ENCODE measurements at regions not wholly inside any gene's neighbourhood (a gene's known extent, or its start where the extent isn't known, plus 50 kb on each side); places are given as distances from the start of the nearest gene placed in this dataset.

DNA sequence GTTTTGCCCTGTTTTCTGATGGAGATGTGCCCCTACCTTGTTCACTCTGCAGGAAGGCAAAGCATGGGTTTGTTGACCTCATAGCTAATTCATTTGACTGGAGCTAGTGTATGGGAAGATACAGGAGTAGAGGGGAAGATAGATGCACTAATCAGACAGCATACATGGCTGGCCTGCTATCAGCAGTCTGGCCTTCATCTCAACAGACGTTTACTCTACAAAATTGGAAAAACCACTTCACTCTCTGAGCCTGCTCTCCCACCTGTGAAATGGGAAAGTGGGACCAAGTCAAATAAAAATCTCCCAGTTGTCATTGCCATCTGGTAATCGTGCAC is 235.2 kb upstream of the RAB4A start:
- FAIRE-seq, result no peak

- no peak for FAIRE-seq
Observed at GRCh38 chr1:229037806-229038405, 233.0 kb upstream of the RAB4A start.

GRCh38 chr1:229040630-229041358 is 230.1 kb upstream of the RAB4A start:
- FAIRE-seq, result no peak

DNA sequence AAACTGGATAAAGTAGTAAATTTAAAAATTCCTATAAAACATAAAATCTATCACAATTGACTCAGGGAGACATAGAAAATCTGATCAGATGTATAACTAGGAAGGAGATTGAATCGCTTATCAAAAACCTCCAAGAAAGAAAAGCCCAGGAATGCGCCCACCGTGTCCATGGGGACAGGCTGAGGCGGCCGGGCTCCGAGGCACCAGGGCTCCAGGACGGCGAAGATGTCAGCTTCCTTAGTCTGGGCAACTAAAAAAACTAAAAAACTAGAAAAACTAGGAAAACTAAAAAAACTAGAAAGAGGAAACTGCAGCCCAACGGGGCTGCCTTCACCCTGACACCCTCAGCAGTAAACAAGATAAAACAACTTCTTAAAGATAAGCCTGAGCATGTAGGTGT is 229.0 kb upstream of the RAB4A start:
- no peak for FAIRE-seq

DNA sequence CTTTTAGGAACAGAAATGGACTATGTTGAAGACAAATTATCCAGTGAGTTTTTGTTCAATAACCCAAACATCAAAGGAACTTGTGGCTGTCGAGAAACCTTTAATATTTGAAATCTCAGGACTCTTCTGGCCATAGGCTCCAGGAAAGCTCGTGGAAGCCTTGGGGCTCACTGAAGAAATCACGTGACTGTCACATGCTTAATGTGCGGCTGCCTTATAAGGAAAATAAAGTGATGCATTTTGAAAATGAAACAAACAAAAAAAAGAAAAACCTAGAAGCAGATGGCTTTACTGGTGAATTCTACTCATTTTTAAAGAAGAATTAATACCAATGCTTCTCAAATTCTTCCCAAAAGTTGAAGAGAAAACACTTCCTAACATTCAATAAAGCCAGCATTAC is 228.4 kb upstream of the RAB4A start:
- no peak for FAIRE-seq

DNA sequence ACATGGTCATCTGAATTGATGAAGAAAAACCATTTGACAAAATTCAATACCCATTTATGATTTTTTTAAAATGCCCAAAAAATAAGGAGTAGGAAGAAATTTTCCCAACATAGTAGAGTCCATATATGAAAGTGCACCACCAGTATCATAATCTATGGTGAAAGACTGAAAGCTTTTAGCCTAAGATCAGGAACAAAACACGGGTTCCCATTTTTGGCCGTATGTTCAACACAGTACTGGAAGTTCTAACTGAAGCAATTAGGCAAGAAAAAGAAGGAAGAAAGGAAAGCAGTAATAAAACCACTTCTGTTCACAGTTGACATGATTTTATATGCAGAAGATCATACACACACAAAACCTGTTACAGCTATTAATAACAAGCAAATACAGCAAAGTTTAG is 227.8 kb upstream of the RAB4A start:
- FAIRE-seq, result no peak

DNA sequence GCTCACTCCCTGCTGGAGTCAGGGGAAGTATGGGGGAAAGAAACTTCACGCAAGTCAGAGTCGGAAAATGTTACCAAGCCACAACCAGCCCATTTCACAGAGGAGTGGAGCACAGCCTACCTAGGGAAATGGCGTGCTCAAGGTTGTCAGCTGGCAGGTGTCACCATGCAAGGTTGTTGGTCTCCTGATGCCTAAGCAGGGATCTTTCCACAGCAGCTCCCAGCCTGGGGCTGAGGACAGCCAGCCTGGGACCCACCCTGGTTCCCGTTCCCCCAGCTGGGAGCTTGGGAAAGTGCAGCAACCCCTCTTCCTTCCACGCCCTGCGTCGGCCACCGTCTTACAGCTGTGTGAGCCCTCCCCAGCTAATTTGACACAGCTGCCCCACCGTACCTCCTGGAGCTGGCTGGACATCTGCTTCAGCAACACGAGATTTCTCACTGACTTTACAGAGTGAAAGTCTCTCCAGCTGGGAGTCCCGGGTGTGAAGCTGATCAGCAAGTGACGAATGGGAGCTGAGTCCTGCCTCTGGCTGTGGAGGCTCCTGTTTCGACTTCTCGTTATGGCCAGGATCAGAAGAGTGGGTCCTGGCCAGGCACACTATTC is 224.6 kb upstream of the RAB4A start:
- no peak for FAIRE-seq

DNA sequence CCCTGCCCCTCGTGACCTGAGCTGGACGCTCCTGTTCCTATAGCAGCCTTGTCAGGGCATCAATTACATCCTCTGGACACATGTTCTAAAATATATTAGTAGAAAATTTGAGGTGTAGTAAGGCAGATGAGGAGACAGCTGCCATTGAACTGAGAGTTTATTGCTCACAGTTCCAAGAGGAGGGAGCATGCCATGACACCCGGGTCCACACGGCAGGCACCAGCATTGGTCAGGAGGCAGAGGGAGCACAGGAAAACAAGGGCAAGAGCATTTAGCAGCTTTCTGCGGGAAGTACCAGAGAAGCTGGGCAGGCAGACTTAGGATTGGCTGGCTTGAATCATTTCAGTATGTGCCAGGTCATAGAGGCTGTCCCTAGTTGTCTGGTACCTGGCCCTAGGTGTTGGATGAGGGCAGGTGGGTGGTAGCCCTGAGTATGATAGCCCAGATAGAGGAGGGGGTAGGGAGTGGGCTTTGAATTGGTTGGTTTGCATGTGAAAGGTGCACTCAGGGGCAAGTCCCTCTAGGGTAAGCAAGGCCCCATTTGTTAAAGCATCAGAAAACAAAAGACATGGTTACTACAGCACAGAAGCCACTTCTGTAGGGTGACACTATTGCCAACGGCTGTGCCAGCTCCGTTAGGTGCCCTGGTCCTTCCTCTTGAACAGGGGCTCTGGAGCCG is 223.6 kb upstream of the RAB4A start:
- FAIRE-seq, result no peak

GRCh38 chr1:229047840-229048620 is 222.9 kb upstream of the RAB4A start:
- FAIRE-seq, result no peak

GRCh38 chr1:229048896-229049295 is 222.0 kb upstream of the RAB4A start:
- FAIRE-seq, result no peak

GRCh38 chr1:229056046-229056445 is 214.9 kb upstream of the RAB4A start:
- FAIRE-seq, result no peak

DNA sequence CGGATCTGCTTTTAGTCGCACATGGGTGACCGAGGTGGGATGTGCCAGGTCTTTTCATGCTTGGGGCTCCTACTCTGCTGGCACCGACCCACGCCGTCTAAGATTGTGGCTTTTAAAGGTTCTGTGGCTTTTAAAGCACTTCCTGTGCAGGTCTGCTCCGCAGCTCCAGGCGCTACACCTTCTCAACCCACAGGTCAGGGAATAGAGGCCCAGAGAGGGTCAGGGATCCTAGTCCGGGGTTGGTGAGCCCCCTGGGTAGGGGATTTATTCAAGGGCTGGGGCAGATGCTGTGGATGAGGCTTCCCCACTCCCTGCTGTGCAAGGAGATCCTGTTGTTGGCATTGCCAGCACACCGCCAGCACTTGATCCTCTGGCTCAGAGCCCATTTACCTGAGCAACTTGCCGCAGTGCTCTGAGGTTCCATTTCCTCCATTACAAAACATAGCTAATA is 212.8 kb upstream of the RAB4A start:
- no peak for FAIRE-seq

GRCh38 chr1:229058729-229059128 is 212.2 kb upstream of the RAB4A start:
- FAIRE-seq, result no peak

DNA sequence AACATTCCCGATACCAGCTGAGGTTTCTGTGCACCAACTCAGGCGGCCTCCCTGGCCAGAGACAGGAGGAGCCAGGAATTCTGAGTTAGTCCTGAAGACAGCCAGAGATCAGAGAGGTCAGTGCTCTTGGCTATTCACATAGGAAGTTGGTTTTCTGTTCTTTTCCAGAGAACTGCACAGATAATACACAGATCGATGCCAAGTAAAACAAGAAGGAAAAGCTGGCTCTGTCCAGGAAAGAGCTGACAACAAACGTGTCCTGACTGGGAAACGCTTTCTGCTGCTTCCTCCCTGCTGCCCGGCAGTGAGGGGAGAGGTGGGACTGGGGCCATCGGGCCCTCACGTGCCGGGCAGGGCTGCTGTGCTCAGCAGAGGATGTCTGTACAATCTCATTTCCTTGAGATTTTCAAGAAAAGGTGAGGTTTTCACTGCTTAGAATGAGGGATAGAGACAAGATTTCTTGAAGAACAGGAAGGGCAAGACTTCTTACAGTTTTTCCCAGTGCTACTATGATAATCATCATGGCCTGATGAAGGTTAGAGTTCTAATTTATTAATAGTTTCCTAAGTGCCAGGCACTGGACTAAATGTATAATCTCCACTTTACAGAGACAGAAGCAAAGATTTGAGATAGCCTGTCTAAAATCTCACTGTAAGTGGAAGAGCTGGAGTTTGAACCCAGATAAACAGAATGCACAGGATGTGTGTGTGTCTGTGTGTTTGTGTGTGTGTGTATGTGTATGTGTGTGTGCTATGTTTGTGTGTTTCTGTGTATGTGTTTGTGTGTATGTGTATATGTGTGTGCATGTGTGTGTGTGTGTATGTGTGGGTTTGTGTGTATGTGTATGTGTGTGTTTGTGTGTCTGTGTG is 211.0 kb upstream of the RAB4A start:
- FAIRE-seq, result no peak

DNA sequence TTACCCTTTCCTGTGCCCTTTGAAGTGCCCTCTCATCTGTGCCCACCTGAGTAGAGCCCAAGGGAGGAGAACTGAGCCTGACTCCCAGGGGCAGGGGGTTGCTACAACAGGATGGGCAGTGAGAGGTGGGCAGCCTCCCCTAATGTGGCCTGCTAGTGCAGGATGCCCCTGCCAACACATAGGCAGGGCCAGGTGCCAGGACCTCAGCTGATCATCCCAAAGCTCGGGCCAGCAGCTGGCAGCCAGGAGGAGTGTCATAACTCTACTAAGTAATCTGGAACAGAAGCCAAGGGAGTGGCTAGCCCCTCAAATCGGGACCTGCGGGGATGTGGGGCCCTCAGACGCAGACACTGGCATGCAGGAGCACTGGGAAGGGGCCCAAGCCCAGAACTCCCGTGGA is 208.8 kb upstream of the RAB4A start:
- no peak for FAIRE-seq

DNA sequence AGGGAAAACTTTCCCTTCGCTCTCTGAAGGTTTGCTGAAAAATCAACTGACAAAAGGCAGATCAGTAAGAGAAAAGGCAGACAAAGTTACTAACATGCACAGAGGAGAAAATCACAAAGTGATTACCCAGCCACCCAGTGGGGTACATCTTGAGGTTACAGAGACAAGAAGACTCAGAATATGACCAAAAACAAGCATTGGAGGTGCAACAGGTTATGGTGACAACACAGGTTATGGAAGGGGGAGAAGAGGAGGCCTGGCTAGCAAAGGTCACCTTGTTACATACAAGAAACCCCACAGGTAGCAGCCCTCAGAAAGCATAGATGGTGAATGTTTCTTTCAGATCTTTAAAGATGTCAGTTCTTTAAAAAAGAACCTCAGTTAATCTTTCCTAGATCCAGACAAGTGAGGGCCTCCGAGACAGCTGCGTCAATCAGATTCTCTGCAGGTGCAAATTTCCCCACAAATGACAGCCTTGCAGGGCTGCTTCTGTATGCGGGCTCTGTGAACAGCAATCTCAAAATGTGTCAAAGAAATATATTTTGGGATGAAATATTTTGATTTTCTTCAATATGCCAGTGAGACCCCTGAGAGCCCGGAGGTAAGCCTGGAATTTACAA is 207.6 kb upstream of the RAB4A start:
- FAIRE-seq, result no peak

- FAIRE-seq, result no peak
Observed at GRCh38 chr1:229064320-229065168, 206.4 kb upstream of the RAB4A start.

DNA sequence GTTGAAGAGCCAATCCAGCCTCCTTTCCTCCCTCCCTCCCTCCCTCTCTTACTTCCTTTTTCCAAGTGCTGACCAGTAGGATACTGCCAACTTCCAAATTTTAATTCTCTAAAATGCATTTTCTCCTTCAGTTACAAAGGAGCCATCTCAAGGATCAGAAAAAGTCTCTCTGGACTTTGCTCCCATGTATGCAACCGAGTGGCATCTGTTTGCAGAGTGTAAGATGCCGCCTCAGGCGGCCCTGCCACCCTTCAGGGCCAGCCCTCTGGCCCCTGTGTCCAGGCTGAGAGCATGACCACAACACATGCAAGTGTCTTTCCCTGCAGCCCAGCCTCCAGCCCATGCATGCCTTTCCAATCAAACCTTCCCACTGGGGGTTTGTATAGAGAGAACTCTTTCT is 205.3 kb upstream of the RAB4A start:
- FAIRE-seq, result no peak

DNA sequence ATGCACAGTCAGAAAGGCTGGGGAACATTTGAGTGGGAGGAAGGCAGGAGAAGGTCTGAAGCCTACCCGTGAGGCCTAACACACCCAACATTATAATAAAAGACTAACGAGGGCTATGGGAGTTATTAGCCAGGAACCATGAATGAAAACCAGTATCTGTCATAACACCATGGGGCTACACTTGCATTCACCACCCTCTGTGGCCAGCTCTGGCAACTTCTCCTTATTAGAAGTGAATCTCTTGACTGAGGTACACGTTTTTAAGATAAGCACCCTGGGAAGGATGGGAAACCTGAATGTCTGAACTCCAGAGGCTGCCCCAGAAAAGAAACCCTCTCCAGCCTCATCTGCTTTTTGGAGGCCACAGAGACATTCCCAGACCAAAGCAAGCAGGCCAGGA is 204.3 kb upstream of the RAB4A start:
- no peak for FAIRE-seq

- no peak for FAIRE-seq
Observed at GRCh38 chr1:229067546-229067945, 203.4 kb upstream of the RAB4A start.
